ENCODE measurements at regions not wholly inside any gene's neighbourhood (a gene's known extent, or its start where the extent isn't known, plus 50 kb on each side); places are given as distances from the start of the nearest gene placed in this dataset.

DNA sequence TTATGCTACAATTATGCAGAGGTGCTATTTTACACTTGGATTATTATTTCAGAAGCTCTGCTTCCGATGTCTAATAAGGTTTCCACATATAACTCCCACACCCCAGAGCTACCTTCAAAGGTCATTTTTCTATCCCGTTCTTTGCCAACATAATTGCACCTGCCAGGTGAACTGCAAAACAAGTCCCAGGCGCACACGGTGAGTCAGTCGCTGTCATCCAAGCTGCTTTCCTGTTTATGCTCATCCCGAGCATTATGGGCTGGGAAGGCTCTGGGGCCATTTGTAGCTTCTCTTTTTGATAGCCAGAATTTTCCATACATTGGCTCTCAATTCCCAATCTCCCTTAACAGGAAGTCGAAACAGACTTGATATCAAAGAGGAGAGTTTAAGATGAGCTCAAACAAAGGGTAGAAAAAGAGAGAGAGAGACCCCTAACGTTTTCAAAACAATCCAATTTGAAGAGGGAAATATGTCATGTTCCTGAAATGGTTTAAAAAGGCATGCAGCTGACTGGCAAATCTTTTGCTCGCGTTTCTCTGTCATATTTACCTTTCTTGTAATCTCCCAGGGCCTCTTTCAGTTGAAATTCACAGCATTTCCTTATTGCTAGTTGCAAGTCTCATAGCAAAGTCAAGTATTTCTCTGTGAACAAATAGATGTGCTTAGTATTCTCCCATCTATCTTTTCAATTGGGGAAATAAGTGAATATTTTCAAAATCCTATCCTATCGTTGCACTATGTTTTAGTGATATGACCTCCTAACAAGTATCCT, 815.9 kb downstream of the KCNA4 start:
- Histone ChIP-seq H3K27me3 (ENCODE audit: control insufficient read depth, insufficient read depth, low read length) (no peaks in the 10 kb centered on the region), H2AFZ (no peak overlapping the region), H3K9me3 (ENCODE audit: control insufficient read depth, low read length) (no peaks in the 10 kb centered on the region), H3K9ac (no peak overlapping the region), H3K4me2 (ENCODE audit: low read length) (no peak overlapping the region), H3K4me3 (ENCODE audit: low read depth, low read length) (no peak overlapping the region), H3K4me1 (no peaks in the 10 kb centered on the region), H3K27ac (no peak overlapping the region), H3K36me3 (ENCODE audit: control insufficient read depth, insufficient read depth, low read length) (no peaks in the 10 kb centered on the region), H3K79me2 (no peaks in the 10 kb centered on the region)
- TF ChIP-seq, protein P1, sequence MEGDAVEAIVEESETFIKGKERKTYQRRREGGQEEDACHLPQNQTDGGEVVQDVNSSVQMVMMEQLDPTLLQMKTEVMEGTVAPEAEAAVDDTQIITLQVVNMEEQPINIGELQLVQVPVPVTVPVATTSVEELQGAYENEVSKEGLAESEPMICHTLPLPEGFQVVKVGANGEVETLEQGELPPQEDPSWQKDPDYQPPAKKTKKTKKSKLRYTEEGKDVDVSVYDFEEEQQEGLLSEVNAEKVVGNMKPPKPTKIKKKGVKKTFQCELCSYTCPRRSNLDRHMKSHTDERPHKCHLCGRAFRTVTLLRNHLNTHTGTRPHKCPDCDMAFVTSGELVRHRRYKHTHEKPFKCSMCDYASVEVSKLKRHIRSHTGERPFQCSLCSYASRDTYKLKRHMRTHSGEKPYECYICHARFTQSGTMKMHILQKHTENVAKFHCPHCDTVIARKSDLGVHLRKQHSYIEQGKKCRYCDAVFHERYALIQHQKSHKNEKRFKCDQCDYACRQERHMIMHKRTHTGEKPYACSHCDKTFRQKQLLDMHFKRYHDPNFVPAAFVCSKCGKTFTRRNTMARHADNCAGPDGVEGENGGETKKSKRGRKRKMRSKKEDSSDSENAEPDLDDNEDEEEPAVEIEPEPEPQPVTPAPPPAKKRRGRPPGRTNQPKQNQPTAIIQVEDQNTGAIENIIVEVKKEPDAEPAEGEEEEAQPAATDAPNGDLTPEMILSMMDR (IDR thresholded peaks at IDR 0.05), result no peak

DNA sequence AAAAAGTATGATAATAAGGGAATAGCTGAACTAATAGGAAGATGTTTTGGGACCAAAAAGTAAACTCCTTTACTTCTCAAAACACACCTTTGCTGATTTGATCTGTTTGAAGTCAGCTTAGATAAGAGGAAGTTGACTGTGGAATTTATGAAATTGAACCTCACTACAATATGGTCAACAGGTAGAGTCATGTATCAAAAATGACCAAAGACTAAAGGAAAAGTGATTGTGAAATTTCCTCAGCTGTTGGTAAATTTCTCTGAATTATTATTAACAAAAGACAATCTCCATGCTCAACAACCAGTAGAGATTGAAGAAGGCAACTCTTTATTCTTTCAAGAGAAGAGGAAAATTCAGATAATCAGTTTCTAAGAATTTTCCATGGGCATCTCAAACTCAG, 826.5 kb downstream of the KCNA4 start:
- H3K9me3 ChIP-seq (ENCODE audit: control insufficient read depth, low read length), result no peaks in the 10 kb centered on the region
- no peak overlapping the region for H3K4me2 ChIP-seq (ENCODE audit: low read length)
- no peak overlapping the region for H3K4me3 ChIP-seq (ENCODE audit: low read depth, low read length)
- no peaks in the 10 kb centered on the region for H3K36me3 ChIP-seq (ENCODE audit: control insufficient read depth, insufficient read depth, low read length)
- no peak overlapping the region for H2AFZ ChIP-seq
- H3K27me3 ChIP-seq (ENCODE audit: control insufficient read depth, insufficient read depth, low read length), result no peaks in the 10 kb centered on the region
- H3K4me1 ChIP-seq, result no peaks in the 10 kb centered on the region
- H3K79me2 ChIP-seq, result no peaks in the 10 kb centered on the region
- TF ChIP-seq, protein P1 (IDR thresholded peaks at IDR 0.05), result no peak
- no peak overlapping the region for H3K9ac ChIP-seq
- no peak overlapping the region for H3K27ac ChIP-seq

DNA sequence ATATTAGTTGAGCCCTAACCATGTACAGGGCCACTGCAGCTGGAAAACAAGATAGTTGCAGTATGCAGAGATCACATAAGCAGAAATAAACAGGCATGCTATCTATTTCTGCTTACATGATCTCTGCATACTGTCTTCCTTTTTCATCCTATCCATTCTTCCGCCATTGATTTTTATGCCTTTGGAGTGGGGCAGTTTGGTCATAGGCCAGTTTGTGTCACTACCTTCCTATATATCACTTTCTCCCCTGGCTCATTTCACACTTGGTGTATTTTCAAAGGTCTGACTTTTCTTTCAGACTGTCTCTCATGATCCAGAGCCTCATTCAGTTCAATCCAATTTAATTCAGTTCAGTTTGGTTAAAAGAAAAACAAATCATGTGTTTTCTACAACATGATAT, 829.6 kb downstream of the KCNA4 start:
- Histone ChIP-seq H3K27ac (no peak overlapping the region), H3K4me1 (no peaks in the 10 kb centered on the region), H3K9me3 (ENCODE audit: control insufficient read depth, low read length) (no peaks in the 10 kb centered on the region), H3K79me2 (no peaks in the 10 kb centered on the region), H3K4me2 (ENCODE audit: low read length) (no peak overlapping the region), H3K27me3 (ENCODE audit: control insufficient read depth, insufficient read depth, low read length) (no peaks in the 10 kb centered on the region), H3K4me3 (ENCODE audit: low read depth, low read length) (no peak overlapping the region), H3K9ac (no peak overlapping the region), H3K36me3 (ENCODE audit: control insufficient read depth, insufficient read depth, low read length) (no peaks in the 10 kb centered on the region), H2AFZ (no peak overlapping the region)
- TF ChIP-seq, protein P1 (IDR thresholded peaks at IDR 0.05), result no peak

DNA sequence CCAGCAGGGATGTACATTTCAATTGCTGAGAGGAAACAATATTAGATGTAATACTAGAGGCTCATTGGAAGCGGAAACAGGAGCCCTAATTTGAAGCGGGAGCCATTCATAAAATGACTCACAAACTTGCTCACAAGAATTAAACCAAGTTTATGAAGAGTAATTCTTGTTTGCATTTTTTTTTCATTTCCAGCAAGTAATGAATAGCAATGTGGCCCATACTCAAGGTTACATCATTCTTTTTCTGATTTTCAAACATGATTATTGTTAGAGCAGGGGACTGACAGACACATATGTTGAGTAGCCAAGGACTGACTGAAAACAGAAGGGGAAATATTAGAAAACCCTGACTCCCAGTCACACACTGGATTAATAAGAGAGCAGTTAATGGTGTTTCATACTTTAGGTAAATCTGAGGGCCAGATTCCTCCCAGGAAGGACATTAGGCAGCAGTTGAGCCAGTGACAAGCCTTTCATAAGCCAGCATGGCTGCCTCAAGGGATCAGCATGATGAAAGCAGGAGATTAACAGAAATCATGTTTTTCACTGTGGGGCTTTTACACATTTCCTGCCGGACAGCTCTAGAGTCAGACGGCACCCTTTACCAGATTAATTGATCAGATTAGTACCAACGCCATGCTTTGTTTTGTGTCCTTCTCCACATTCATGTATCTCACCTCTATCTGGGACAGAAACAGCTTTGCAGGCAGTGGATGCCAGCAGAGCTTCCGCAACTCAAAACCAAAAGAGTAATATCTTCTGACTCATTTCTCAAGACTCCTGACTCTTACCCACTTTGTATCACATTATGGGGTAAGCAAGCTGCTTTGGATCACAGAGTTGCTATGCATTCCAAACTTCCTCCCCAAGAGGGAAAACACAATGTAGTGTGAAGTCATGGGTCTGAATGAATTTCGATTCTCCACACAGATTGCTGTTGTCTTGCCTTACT, 831.6 kb downstream of the KCNA4 start:
- H3K4me3 ChIP-seq (ENCODE audit: low read depth, low read length), result no peak overlapping the region
- H3K9ac ChIP-seq, result no peak overlapping the region
- H3K36me3 ChIP-seq (ENCODE audit: control insufficient read depth, insufficient read depth, low read length), result no peaks in the 10 kb centered on the region
- H2AFZ ChIP-seq, result no peak overlapping the region
- H3K9me3 ChIP-seq (ENCODE audit: control insufficient read depth, low read length), result no peaks in the 10 kb centered on the region
- no peaks in the 10 kb centered on the region for H3K4me1 ChIP-seq
- TF ChIP-seq, protein P1 (IDR thresholded peaks at IDR 0.05), result no peak
- no peak overlapping the region for H3K4me2 ChIP-seq (ENCODE audit: low read length)
- H3K27ac ChIP-seq, result no peak overlapping the region
- no peaks in the 10 kb centered on the region for H3K27me3 ChIP-seq (ENCODE audit: control insufficient read depth, insufficient read depth, low read length)
- H3K79me2 ChIP-seq, result no peaks in the 10 kb centered on the region

All from parathyroid adenoma (tissue), 2 donors.